Cardiac fibroblast (primary cell): ENCODE measurements at regions not wholly inside any gene's neighbourhood (a gene's known extent, or its start where the extent isn't known, plus 50 kb on each side); places are given as distances from the start of the nearest gene placed in this dataset.

Source experiments
- DNase-seq, 2 donors: peaks; one replicate each; pipeline versions ENCODE4 v3.0.0 to v3.0.0-alpha.2; 2010; ENCODE audit warnings: low read depth in 2 of 2
- H3K4me3 ChIP-seq, 2 donors: replicated peaks in 1 of 2; 1 replicate in 1 of 2; 2 replicates in 1 of 2; pipeline ENCODE4 v1.5.1; 2011; ENCODE audit warnings: low read depth in 2 of 2, low read length in 2 of 2, mild to moderate bottlenecking in 2 of 2, moderate library complexity in 1 of 2
- TF ChIP-seq, protein P1 (sequence below): IDR thresholded peaks from one replicate; pipeline ENCODE4 v1.5.1; 2011; ENCODE audit warnings: low read depth, mild to moderate bottlenecking, low read length, inconsistent platforms

DNA sequence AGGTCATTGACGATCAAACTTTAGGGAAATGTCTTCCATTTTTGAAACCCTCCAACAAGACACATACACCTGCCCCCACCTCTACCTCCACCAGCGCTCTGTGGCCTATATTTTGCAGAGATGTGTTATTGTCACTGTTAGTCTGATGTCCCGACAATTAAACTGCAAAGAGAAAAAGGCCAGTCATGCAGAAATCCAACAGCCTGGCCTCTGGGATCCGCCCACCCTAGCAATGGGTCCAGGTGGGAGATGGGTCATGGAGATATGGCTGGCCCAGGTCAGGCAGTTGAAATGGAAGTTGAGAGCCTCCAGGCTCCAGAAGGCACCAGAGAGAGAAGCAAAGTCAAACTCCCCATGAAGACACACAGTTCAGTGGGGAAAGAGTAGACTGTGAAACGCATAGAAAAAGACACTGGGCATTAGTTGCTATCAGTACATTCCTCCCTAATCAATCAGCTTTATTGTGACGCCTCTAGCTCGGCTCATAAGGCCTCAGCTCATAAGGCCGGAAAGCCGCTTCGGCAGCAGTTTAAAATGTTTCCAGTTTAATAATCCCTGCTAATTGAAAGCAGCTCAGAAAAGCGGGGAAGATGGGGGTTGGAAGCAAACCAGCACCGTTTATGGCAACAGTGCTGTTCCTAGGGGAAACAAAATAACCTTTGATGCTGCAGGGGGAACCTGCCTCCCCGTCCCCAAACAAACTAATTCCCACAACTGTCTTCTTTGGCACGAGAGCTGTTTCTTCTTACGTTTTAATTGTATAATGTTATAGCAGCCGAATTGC, 239.7 kb upstream of the ZNF507 start:
- no peak overlapping the region for H3K4me3 ChIP-seq
- DNase-seq = no peak
- TF ChIP-seq, protein P1, sequence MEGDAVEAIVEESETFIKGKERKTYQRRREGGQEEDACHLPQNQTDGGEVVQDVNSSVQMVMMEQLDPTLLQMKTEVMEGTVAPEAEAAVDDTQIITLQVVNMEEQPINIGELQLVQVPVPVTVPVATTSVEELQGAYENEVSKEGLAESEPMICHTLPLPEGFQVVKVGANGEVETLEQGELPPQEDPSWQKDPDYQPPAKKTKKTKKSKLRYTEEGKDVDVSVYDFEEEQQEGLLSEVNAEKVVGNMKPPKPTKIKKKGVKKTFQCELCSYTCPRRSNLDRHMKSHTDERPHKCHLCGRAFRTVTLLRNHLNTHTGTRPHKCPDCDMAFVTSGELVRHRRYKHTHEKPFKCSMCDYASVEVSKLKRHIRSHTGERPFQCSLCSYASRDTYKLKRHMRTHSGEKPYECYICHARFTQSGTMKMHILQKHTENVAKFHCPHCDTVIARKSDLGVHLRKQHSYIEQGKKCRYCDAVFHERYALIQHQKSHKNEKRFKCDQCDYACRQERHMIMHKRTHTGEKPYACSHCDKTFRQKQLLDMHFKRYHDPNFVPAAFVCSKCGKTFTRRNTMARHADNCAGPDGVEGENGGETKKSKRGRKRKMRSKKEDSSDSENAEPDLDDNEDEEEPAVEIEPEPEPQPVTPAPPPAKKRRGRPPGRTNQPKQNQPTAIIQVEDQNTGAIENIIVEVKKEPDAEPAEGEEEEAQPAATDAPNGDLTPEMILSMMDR = no peak

DNA sequence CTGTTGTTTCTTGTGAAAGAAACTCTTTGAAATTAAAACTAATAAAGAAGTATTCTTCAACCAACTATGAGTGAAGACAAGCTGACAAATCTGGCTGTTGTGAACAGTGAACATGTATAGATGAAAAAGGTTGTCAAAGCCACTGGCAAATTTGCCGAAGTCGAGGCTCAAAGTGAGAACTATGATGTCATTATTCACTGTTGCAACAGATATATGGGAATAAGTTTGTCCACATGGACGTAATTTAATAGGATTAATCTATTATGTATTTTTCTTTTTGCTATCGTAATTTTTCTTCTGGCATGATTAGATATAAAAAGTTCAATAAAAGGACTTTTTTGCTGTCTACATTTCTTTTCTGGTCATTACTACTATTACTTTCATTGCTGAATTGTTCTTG, 223.2 kb upstream of the ZNF507 start:
- DNase-seq = no peak
- no peak overlapping the region for H3K4me3 ChIP-seq
- TF ChIP-seq, protein P1 = no peak

DNA sequence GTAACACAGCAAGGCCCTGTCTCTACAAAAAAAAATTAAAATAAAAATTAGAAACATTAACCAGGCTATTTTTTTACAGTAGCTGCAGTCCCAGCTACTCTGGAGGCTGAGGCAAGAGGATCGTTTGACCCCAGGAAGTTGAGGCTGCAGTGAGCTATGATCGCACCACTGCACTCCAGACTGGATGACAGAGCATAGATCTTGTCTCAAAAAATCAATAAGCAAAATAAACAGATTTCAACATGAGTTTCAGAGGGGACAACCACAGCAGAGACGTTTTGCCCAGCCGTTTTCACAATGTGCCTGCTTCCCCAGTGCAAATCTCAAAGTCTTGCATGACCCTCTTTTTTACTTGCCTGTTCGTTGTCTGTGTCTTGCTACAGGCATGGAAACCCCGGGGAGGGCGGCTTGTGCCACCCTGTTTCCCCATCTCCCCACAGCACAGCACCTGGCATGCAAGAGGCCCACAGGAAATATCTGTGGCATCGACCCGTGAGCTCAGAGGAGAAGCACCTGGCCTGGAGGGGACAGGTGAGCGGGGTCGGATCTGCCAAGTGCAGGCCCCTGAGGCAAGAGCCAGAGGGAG, 222.0 kb upstream of the ZNF507 start:
- no peak overlapping the region for H3K4me3 ChIP-seq
- no peak for DNase-seq
- TF ChIP-seq, protein P1 = no peak

DNA sequence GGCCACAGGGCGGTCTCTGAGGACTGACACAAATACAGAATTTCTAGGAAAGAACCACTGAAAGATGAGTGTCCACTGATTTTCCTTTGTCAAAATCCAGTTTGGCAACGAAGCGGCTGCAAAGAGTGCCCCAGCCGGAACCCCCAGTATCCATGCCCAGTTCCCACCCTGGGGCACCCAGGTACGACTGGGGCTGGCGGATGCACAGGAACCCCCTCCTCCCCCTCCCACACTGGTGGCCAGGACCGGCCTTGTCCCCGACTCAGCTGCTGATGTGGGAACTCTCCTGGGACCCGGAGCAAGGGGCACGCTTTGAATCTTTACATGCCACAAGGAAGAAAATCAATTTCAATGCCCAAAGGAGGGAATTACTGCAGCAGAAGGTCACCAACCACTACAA, 220.8 kb upstream of the ZNF507 start:
- TF ChIP-seq, protein P1 = no peak
- DNase-seq = no peak
- no peak overlapping the region for H3K4me3 ChIP-seq

DNA sequence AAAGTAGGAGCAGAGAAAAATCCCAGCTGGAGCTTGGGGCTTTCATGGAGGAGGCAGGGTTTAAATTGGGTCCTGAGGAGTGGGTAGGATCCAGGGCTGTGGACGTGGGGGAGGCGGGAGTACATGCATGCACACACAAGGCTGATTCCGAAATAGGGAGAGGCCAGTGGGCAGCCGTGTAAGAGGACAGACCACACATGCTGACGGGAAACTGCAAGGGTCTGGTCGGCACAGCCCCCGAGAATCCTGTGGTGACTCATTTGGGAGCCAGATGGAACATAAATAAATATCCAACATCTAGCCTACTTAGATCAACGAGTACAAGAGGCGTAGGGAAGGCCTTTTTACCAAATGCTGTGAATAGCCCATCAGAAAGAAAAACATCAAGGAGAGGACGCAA, 216.3 kb upstream of the ZNF507 start:
- H3K4me3 ChIP-seq = no peak overlapping the region
- no peak for DNase-seq
- TF ChIP-seq, protein P1 = no peak

DNA sequence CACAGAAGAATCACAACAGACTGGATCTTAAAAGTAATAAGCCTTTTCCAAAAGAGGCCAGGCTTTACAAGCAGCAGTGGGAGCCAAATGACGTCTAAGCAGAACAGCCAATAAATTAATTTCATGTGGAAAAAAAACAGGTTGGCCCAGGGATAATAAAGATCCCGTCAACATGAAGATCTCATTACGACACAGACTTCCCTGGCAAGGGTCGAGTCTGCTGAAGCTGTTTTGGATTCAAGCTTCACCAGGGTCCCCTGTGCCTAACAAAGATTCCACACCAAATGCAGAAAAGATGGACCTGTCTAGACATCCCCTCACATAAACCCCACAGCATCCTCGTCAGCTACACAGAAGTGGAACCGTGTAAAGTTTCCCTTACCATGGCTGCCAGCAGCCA, 215.1 kb upstream of the ZNF507 start:
- no peak overlapping the region for H3K4me3 ChIP-seq
- TF ChIP-seq, protein P1 = no peak
- DNase-seq = no peak

DNA sequence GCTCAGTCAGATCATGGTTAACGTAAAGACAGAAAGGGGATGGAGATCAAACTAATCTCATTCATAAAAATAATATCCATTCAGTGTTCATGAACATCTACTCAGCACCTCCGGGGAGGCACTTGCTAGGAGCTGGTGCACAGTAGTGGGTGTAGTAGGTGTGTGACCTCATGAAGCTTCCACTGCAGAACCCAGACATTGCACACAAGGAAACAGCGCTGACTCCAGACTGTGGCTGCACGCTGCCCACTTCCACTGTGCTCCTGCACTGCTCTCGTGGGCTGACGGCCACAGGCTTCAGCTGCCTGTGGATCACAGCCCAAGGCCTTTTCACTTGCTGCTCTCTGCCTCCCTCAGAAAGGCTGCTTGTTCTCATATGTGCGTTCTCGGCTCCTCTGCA, 214.4 kb upstream of the ZNF507 start:
- TF ChIP-seq, protein P1 = no peak
- no peak overlapping the region for H3K4me3 ChIP-seq
- DNase-seq = no peak
